ENCODE measurements at regions not wholly inside any gene's neighbourhood (a gene's known extent, or its start where the extent isn't known, plus 50 kb on each side); places are given as distances from the start of the nearest gene placed in this dataset.

DNA sequence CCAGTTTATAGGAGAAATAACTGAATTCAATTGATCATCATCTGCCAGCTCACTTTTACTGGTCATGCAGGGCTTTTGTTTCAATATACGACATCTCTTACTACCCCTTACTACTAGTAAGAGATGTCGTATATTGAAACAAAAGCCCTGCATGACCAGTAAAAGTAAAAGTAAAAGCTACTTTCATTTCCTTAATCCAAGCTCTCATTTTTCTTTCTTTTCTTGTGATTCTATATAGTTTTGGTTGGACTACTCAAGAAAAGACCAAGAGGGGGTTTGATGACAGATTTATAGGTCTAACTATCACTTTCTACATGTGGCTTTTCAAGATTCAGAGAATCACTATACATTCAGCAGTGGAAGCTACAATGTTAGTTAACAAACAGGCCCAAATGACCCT is 1237.3 kb downstream of the ROBO2 start:
- no peak overlapping the region for H3K4me3 ChIP-seq (ENCODE audit: low read depth, low read length)
- DNase-seq (ENCODE audit: low read depth): no peak
- TF ChIP-seq, protein P1, sequence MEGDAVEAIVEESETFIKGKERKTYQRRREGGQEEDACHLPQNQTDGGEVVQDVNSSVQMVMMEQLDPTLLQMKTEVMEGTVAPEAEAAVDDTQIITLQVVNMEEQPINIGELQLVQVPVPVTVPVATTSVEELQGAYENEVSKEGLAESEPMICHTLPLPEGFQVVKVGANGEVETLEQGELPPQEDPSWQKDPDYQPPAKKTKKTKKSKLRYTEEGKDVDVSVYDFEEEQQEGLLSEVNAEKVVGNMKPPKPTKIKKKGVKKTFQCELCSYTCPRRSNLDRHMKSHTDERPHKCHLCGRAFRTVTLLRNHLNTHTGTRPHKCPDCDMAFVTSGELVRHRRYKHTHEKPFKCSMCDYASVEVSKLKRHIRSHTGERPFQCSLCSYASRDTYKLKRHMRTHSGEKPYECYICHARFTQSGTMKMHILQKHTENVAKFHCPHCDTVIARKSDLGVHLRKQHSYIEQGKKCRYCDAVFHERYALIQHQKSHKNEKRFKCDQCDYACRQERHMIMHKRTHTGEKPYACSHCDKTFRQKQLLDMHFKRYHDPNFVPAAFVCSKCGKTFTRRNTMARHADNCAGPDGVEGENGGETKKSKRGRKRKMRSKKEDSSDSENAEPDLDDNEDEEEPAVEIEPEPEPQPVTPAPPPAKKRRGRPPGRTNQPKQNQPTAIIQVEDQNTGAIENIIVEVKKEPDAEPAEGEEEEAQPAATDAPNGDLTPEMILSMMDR (conservative IDR thresholded peaks at IDR 0.05; ENCODE audit: low read depth, low read length): no peak

DNA sequence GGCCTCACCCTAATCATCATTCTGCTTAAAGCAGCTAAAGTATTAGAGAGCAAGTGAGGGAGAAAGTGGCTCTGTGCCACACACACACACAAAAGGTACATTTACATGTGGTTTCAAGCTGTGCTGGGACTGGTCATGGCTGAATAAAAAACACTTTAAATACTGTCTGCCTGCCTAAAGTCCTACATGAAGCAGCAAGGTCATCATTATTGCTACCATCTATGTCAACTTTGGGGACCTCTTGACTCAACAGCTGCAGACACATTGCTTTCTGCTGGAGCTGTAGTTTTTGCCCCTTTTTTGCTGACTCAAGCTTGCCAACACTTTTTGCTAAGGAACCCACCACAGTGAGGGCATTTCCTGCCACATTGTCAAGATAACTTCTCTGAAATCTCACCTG is 1237.9 kb downstream of the ROBO2 start:
- TF ChIP-seq, protein P1 (conservative IDR thresholded peaks at IDR 0.05; ENCODE audit: low read depth, low read length): no peak
- H3K4me3 ChIP-seq (ENCODE audit: low read depth, low read length): no peak overlapping the region
- DNase-seq (ENCODE audit: low read depth): no peak

DNA sequence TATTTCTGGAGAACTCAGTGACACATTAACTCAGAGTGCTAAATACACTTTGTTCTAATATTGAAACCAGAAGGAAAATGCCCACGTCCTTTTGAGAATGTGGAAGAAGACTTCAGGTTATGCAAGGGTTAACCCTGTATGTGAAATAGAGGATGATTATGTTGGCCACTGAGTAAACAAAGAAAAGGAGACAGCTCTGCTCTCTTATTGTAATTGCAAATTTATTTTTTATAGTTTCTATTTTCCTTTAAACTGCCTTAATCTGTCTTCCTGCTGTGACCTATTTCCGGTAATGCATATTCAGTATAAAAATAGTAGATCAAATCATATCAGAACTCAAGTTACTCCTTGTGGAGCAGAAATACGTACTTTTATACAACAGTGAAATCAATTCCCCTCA is 1239.2 kb downstream of the ROBO2 start:
- no peak overlapping the region for H3K4me3 ChIP-seq (ENCODE audit: low read depth, low read length)
- TF ChIP-seq, protein P1 (conservative IDR thresholded peaks at IDR 0.05; ENCODE audit: low read depth, low read length): no peak
- no peak for DNase-seq (ENCODE audit: low read depth)

DNA sequence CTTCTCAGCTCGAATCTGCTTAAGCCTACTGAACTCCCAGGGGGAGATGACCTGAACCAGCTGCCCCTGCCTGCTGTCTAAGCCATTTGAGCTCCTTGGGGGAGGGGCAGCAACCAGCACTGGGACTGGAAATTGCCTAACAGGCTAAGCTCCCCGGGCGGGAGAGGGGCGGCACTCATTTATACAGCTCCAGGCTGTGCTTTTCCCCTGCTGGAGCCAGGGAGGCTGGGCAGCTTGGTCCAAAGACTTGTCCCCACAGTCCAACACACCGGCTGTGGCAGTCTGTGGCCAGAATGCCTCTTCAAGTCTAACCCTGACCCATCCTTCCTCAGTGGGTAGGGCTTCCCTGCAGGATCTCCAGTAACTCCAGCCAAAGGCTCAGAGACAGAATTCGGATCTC is 1241.5 kb downstream of the ROBO2 start:
- TF ChIP-seq, protein P1 (conservative IDR thresholded peaks at IDR 0.05; ENCODE audit: low read depth, low read length): no peak
- no peak for DNase-seq (ENCODE audit: low read depth)

DNA sequence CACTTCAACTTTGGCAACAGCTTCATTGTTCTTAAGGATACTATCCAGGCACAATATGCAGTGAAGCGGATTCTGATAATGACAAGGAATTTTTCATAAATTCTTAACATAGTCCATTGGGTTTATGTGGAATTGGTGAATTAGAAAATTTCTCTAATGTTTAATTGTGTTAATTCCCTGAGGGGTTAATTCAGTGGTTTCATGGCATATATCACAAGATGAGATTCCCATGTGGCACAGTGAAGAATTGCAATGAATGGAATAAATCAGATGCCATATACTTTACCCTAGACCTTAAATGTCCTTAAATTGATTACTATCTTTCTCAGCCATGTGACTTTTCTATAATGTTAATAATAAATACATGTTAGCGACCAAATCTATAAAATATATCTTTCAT is 1244.1 kb downstream of the ROBO2 start:
- no peak overlapping the region for H3K4me3 ChIP-seq (ENCODE audit: low read depth, low read length)
- no peak for DNase-seq (ENCODE audit: low read depth)
- TF ChIP-seq, protein P1 (conservative IDR thresholded peaks at IDR 0.05; ENCODE audit: low read depth, low read length): no peak

More for the DNA sequence above, 1241.5 kb downstream of the ROBO2 start:
- no peak overlapping the region for H3K4me3 ChIP-seq (ENCODE audit: low read depth, low read length)

DNA sequence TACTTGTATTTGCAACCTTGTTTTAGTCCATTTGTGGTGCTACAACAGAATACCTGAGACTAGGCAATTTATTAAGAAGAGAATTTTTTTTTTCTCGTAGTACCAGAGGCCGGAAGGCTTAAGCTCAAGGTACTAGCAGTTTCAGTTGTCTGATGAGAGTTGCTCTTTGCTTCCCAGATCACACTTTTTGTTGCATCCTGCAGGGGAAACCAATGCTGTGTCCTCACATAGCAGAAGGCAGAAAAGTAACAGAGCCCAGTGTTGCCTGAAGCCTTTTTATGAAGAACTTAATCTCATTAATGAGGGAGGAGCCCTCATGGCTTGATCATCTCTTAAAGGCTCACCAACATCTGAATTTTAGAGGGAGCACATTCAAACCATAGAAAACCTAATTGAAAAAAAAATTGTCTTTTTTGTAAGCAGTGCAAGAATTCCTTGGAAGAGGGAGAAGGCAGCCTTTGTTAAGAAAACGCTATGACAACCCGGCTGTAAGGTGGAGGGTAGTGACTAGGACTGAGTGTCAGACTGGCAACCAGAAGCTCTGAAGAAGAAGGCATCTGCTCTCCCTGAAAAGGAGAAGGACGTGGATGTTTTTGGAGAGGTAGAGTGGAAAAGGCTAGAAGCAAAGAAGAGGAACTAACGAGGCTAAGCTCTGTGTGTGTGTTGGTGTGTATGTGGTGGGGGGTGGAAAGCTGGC is 1245.3 kb downstream of the ROBO2 start:
- no peak overlapping the region for H3K4me3 ChIP-seq (ENCODE audit: low read depth, low read length)

More for the DNA sequence above, 1245.3 kb downstream of the ROBO2 start:
- TF ChIP-seq, protein P1 (conservative IDR thresholded peaks at IDR 0.05; ENCODE audit: low read depth, low read length): no peak
- DNase-seq (ENCODE audit: low read depth): no peak

All from choroid plexus epithelial cell (primary cell).